CMK (cell line): ENCODE measurements at regions not wholly inside any gene's neighbourhood (a gene's known extent, or its start where the extent isn't known, plus 50 kb on each side); places are given as distances from the start of the nearest gene placed in this dataset.

Source experiments
- DNase-seq: peaks from one replicate; pipeline ENCODE4 v3.0.0-alpha.2; 2010; ENCODE audit warnings: low read depth

GRCh38 chr18:67232406-67232805, 284.1 kb downstream of the DSEL start:
- no peak for DNase-seq

- DNase-seq = no peak
These were observed 293.6 kb downstream of the DSEL start for GRCh38 chr18:67222887-67223286.

GRCh38 chr18:67219821-67220220, 296.7 kb downstream of the DSEL start:
- no peak for DNase-seq

GRCh38 chr18:67218556-67218955, 298.0 kb downstream of the DSEL start:
- no peak for DNase-seq

- DNase-seq = peak; percentile 24
These were observed 298.9 kb downstream of the DSEL start for GRCh38 chr18:67217551-67218166.

GRCh38 chr18:67216846-67217245, 299.7 kb downstream of the DSEL start:
- DNase-seq = no peak

- DNase-seq = no peak
These were observed 300.8 kb downstream of the DSEL start for GRCh38 chr18:67215686-67216085.

- DNase-seq = no peak
These were observed 304.9 kb downstream of the DSEL start for GRCh38 chr18:67211646-67212045.

GRCh38 chr18:67200665-67201064, 315.9 kb downstream of the DSEL start:
- no peak for DNase-seq

GRCh38 chr18:67199993-67200617, 316.4 kb downstream of the DSEL start:
- peak; percentile 3 for DNase-seq

GRCh38 chr18:67194886-67195285, 321.6 kb downstream of the DSEL start:
- DNase-seq = no peak

GRCh38 chr18:67192535-67192934, 324.0 kb downstream of the DSEL start:
- DNase-seq = no peak

GRCh38 chr18:67183398-67183797, 333.1 kb downstream of the DSEL start:
- no peak for DNase-seq

GRCh38 chr18:67179726-67180125, 336.8 kb downstream of the DSEL start:
- DNase-seq = no peak

GRCh38 chr18:67159662-67160061, 356.9 kb downstream of the DSEL start:
- DNase-seq = no peak

GRCh38 chr18:67154979-67155378, 361.5 kb downstream of the DSEL start:
- DNase-seq = no peak

- DNase-seq = no peak
These were observed 365.2 kb downstream of the DSEL start for GRCh38 chr18:67151366-67151765.

- DNase-seq = no peak
These were observed 370.8 kb downstream of the DSEL start for GRCh38 chr18:67145586-67146292.

GRCh38 chr18:67144329-67144728, 372.2 kb downstream of the DSEL start:
- no peak for DNase-seq

GRCh38 chr18:67143028-67143427, 373.5 kb downstream of the DSEL start:
- no peak for DNase-seq

- no peak for DNase-seq
These were observed 373.9 kb downstream of the DSEL start for GRCh38 chr18:67142604-67143003.

GRCh38 chr18:67140495-67140894, 376.0 kb downstream of the DSEL start:
- DNase-seq = no peak

GRCh38 chr18:67139899-67140298, 376.6 kb downstream of the DSEL start:
- no peak for DNase-seq

GRCh38 chr18:67135981-67136380, 380.5 kb downstream of the DSEL start:
- DNase-seq = no peak
